ENCODE measurements at regions not wholly inside any gene's neighbourhood (a gene's known extent, or its start where the extent isn't known, plus 50 kb on each side); places are given as distances from the start of the nearest gene placed in this dataset.
"Not testable (repeated sequence)": the region's sequence is repeated elsewhere in the genome, so short reads cannot be mapped to it uniquely, and the experiment has no call there.

- 3 to 17% (median 8%) methylated on average over 4 of the region's 4 CpGs for WGBS, 3 donors
- intact Hi-C loops (cut with DNase I): loop anchor here in 1 of 4 donors (5.0 kb wide), 1 partner anchor 983 kb away; no protein-coding TSS in a partner anchor
Measured at GRCh38 chr12:30525171-30525570, 170.5 kb downstream of the IPO8 start.

DNA sequence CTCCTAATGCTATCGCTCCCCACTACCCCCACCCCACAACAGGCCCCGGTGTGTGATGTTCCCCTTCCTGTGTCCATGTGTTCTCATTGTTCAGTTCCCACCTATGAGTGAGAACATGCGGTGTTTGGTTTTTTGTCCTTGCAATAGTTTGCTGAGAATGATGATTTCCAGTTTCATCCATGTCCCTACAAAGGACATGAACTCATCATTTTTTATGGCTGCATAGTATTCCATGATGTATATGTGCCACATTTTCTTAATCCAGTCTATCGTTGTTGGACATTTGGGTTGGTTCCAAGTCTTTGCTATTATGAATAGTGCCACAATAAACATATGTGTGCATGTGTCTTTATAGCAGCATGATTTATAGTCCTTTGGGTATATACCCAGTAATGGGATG is 175.4 kb downstream of the IPO8 start:
- H3K4me3 ChIP-seq; DNase-seq; intact Hi-C loops (cut with DNase I); H3K36me3 ChIP-seq; H3K27ac ChIP-seq; H3K27me3 ChIP-seq; H3K9me3 ChIP-seq; H3K4me1 ChIP-seq (ENCODE audit: insufficient read depth): not testable (repeated sequence)
- WGBS, 3 donors: 42 to 72% (median 59%) methylated on average over 3 to 4 of the region's 4 CpGs

More at GRCh38 chr12:30525171-30525570, 170.5 kb downstream of the IPO8 start:
- Histone ChIP-seq H3K4me1 (ENCODE audit: insufficient read depth) (peaks cover 2% of the 10 kb centered on the region), H3K9me3 (no peaks in the 10 kb centered on the region), H3K36me3 (no peaks in the 10 kb centered on the region), H3K27me3 (no peaks in the 10 kb centered on the region), H3K4me3 (no peak overlapping the region), H3K27ac (no peak overlapping the region)
- TF ChIP-seq, protein P1, sequence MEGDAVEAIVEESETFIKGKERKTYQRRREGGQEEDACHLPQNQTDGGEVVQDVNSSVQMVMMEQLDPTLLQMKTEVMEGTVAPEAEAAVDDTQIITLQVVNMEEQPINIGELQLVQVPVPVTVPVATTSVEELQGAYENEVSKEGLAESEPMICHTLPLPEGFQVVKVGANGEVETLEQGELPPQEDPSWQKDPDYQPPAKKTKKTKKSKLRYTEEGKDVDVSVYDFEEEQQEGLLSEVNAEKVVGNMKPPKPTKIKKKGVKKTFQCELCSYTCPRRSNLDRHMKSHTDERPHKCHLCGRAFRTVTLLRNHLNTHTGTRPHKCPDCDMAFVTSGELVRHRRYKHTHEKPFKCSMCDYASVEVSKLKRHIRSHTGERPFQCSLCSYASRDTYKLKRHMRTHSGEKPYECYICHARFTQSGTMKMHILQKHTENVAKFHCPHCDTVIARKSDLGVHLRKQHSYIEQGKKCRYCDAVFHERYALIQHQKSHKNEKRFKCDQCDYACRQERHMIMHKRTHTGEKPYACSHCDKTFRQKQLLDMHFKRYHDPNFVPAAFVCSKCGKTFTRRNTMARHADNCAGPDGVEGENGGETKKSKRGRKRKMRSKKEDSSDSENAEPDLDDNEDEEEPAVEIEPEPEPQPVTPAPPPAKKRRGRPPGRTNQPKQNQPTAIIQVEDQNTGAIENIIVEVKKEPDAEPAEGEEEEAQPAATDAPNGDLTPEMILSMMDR (IDR thresholded peaks at IDR 0.05): no peak
- TF ChIP-seq POLR2A (IDR thresholded peaks at IDR 0.05) (no peak), EP300 (IDR thresholded peaks at IDR 0.05) (no peak)
- peak in 4 of 5 donors; percentile 16 to 46 (median 24) for DNase-seq

DNA sequence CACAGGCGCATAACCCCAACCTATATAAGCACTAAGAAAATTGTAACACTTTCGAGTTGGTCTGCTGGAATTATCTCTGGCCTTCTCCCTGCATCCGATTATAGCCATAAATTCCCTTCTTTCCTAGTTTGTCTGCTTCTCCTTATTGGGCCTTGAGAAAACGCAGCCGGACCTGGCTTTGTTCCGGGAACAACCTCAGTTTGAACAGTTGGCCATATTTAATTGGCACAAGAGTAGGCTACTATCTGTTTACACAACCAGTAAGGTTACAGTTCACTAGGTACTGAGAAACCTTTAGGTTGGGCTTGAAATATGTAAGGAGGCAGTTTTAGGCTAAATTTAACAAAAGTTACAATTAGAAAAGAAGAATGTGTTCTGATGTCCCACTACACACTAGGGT is 176.1 kb downstream of the IPO8 start:
- no peaks in the 10 kb centered on the region for H3K36me3 ChIP-seq
- no peak overlapping the region for H3K4me3 ChIP-seq
- DNase-seq: peak; percentile 24 to 65 (median 46)
- peak overlapping the region; percentile 34 to 63 for H3K27ac ChIP-seq
- peaks cover 6% of the 10 kb centered on the region for H3K4me1 ChIP-seq (ENCODE audit: insufficient read depth)
- TF ChIP-seq POLR2A (IDR thresholded peaks at IDR 0.05): no peak
- no peak for TF ChIP-seq EP300 (IDR thresholded peaks at IDR 0.05)
- TF ChIP-seq, protein P1 (IDR thresholded peaks at IDR 0.05): no peak
- H3K9me3 ChIP-seq: no peaks in the 10 kb centered on the region
- intact Hi-C loops (cut with DNase I): no loop called here
- no peaks in the 10 kb centered on the region for H3K27me3 ChIP-seq
- WGBS, 3 donors: 13 to 16% (median 14%) methylated on average over 6 of the region's 6 CpGs

GRCh38 chr12:30517320-30517719 is 178.3 kb downstream of the IPO8 start:
- no peaks in the 10 kb centered on the region for H3K9me3 ChIP-seq
- 13 to 28% (median 20%) methylated on average over 1 of the region's 1 CpG for WGBS, 3 donors
- H3K4me3 ChIP-seq: no peak overlapping the region
- DNase-seq: no peak
- TF ChIP-seq POLR2A (IDR thresholded peaks at IDR 0.05): no peak
- TF ChIP-seq, protein P1 (IDR thresholded peaks at IDR 0.05): no peak
- TF ChIP-seq EP300 (IDR thresholded peaks at IDR 0.05): no peak
- intact Hi-C loops (cut with DNase I): no loop called here
- no peaks in the 10 kb centered on the region for H3K27me3 ChIP-seq
- no peaks in the 10 kb centered on the region for H3K36me3 ChIP-seq
- H3K4me1 ChIP-seq (ENCODE audit: insufficient read depth): peaks cover 6% of the 10 kb centered on the region
- no peak overlapping the region for H3K27ac ChIP-seq

DNA sequence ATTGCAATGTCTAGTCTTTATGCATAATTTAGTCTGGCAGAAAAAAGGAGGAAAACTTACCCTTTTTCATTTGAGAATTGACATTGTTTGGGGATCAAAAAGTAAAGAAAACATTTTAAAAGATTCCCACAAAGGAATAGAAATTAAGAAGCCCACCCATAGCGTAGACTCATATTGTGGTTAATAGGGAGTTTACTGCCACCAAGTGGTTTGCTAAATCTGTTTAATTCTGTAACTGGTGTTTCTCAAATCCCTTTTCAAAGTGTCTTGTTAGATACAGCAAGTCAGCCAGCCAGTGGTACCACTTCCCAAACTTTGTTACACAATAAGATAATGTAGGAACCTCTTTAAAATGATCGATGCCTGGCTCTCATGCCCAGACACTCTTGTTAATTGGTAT is 180.3 kb downstream of the IPO8 start:
- no peaks in the 10 kb centered on the region for H3K36me3 ChIP-seq
- no peak for TF ChIP-seq POLR2A (IDR thresholded peaks at IDR 0.05)
- TF ChIP-seq, protein P1 (IDR thresholded peaks at IDR 0.05): peak in 1 of 3 donors; percentile 10
- no peak for TF ChIP-seq EP300 (IDR thresholded peaks at IDR 0.05)
- H3K27ac ChIP-seq: no peak overlapping the region
- no peaks in the 10 kb centered on the region for H3K9me3 ChIP-seq
- no peak for DNase-seq
- H3K4me1 ChIP-seq (ENCODE audit: insufficient read depth): peaks cover 6% of the 10 kb centered on the region
- WGBS, 3 donors: 7 to 31% (median 8%) methylated on average over 2 of the region's 2 CpGs
- H3K27me3 ChIP-seq: no peaks in the 10 kb centered on the region
- H3K4me3 ChIP-seq: no peak overlapping the region
- intact Hi-C loops (cut with DNase I): no loop called here

All from ovary (tissue), 7 donors.